AG20443 (cell line): ENCODE measurements at regions not wholly inside any gene's neighbourhood (a gene's known extent, or its start where the extent isn't known, plus 50 kb on each side); places are given as distances from the start of the nearest gene placed in this dataset.
A peak's percentile ranks its signal among the peaks of the same experiment; 100 is the strongest.
"Not testable (repeated sequence)": the region's sequence is repeated elsewhere in the genome, so short reads cannot be mapped to it uniquely, and the experiment has no call there.

Experiments
- DNase-seq: peaks from one replicate; pipeline ENCODE4 v3.0.0; 2012; ENCODE audit warnings: low spot score, mixed read lengths

- no peak for DNase-seq
Observed at GRCh38 chr5:15334551-15335266, 165.3 kb upstream of the FBXL7 start.

- no peak for DNase-seq
Observed at GRCh38 chr5:15333091-15333490, 166.9 kb upstream of the FBXL7 start.

- DNase-seq, result no peak
Observed at GRCh38 chr5:15326932-15327331, 173.0 kb upstream of the FBXL7 start.

GRCh38 chr5:15326471-15326870, 173.5 kb upstream of the FBXL7 start:
- no peak for DNase-seq

GRCh38 chr5:15322421-15322820, 177.6 kb upstream of the FBXL7 start:
- no peak for DNase-seq

GRCh38 chr5:15321776-15322175, 178.2 kb upstream of the FBXL7 start:
- DNase-seq, result no peak

GRCh38 chr5:15320871-15321270, 179.1 kb upstream of the FBXL7 start:
- DNase-seq, result no peak

GRCh38 chr5:15304914-15305834, 194.8 kb upstream of the FBXL7 start:
- DNase-seq, result no peak

GRCh38 chr5:15304066-15304731, 195.8 kb upstream of the FBXL7 start:
- DNase-seq, result no peak

- no peak for DNase-seq
Observed at GRCh38 chr5:15300141-15300540, 199.8 kb upstream of the FBXL7 start.

- no peak for DNase-seq
Observed at GRCh38 chr5:15290953-15291352, 209.0 kb upstream of the FBXL7 start.

- DNase-seq, result peak; percentile 36
Observed at GRCh38 chr5:15286650-15287049, 213.3 kb upstream of the FBXL7 start.

GRCh38 chr5:15285901-15286583, 213.9 kb upstream of the FBXL7 start:
- peak; percentile 44 for DNase-seq

- DNase-seq, result no peak
Observed at GRCh38 chr5:15284706-15285105, 215.3 kb upstream of the FBXL7 start.

- no peak for DNase-seq
Observed at GRCh38 chr5:15283076-15283475, 216.9 kb upstream of the FBXL7 start.

GRCh38 chr5:15282611-15283010, 217.4 kb upstream of the FBXL7 start:
- DNase-seq, result no peak

- DNase-seq, result not testable (repeated sequence)
Observed at GRCh38 chr5:15271596-15271995, 228.4 kb upstream of the FBXL7 start.

- DNase-seq, result no peak
Observed at GRCh38 chr5:15267966-15268365, 232.0 kb upstream of the FBXL7 start.

GRCh38 chr5:15266841-15267240, 233.1 kb upstream of the FBXL7 start:
- DNase-seq, result no peak

GRCh38 chr5:15266229-15266628, 233.8 kb upstream of the FBXL7 start:
- DNase-seq, result no peak

- DNase-seq, result no peak
Observed at GRCh38 chr5:15263942-15264341, 236.0 kb upstream of the FBXL7 start.

- DNase-seq, result no peak
Observed at GRCh38 chr5:15263406-15263805, 236.6 kb upstream of the FBXL7 start.
